Type B pancreatic cell (in vitro differentiated cells): ENCODE measurements at regions not wholly inside any gene's neighbourhood (a gene's known extent, or its start where the extent isn't known, plus 50 kb on each side); places are given as distances from the start of the nearest gene placed in this dataset.

Experiments
- DNase-seq: peaks from one replicate; pipeline ENCODE4 v3.0.0; 2021; ENCODE audit warnings: mixed read lengths; ENCODE audit not compliant: unreplicated experiment; ENCODE audit errors: extremely low spot score
- H3K27ac Mint-ChIP-seq: 2 replicates; pipeline ENCODE4 v1.8.0; 2021; ENCODE audit warnings: mild to moderate bottlenecking, mixed read lengths
- H3K27me3 Mint-ChIP-seq: 2 replicates; pipeline ENCODE4 v1.8.0; 2021; ENCODE audit warnings: mixed read lengths
- H3K36me3 Mint-ChIP-seq: 2 replicates; pipeline ENCODE4 v1.8.0; 2021; ENCODE audit warnings: mixed read lengths
- H3K4me1 Mint-ChIP-seq: one replicate; pipeline ENCODE4 v1.8.0; 2021; ENCODE audit warnings: mixed read lengths; ENCODE audit not compliant: unreplicated experiment
- H3K4me3 Mint-ChIP-seq: 2 replicates; pipeline ENCODE4 v1.8.0; 2021; ENCODE audit warnings: mild to moderate bottlenecking, mixed read lengths
- H3K9me3 Mint-ChIP-seq: 2 replicates; pipeline ENCODE4 v1.8.0; 2021; ENCODE audit warnings: mixed read lengths
- CTCF ChIP-seq: fragments of 200-600 bp; sonication (generic); conservative IDR thresholded peaks from 2 replicates; pipeline ENCODE4 v1.5.0; 2021; ENCODE audit warnings: antibody characterized with exemption, mild to moderate bottlenecking

- no peak for TF ChIP-seq CTCF
- Mint-ChIP-seq H3K27me3 (no peaks in the 10 kb centered on the region), H3K36me3 (peaks cover 4% of the 10 kb centered on the region), H3K27ac (no peak overlapping the region), H3K4me1 (no peaks in the 10 kb centered on the region), H3K4me3 (no peak overlapping the region), H3K9me3 (peaks cover 26% of the 10 kb centered on the region)
- peak; percentile 43 for DNase-seq
These were observed 798.7 kb downstream of the TBC1D22A start for GRCh38 chr22:47561115-47561675.

- peaks cover 14% of the 10 kb centered on the region for H3K9me3 Mint-ChIP-seq
- H3K27ac Mint-ChIP-seq = no peak overlapping the region
- H3K4me1 Mint-ChIP-seq = no peaks in the 10 kb centered on the region
- no peak for TF ChIP-seq CTCF
- peaks cover 4% of the 10 kb centered on the region for H3K36me3 Mint-ChIP-seq
- H3K4me3 Mint-ChIP-seq = no peak overlapping the region
- peak; percentile 49 for DNase-seq
- no peaks in the 10 kb centered on the region for H3K27me3 Mint-ChIP-seq
These were observed 796.6 kb downstream of the TBC1D22A start for GRCh38 chr22:47558828-47559700.

GRCh38 chr22:47556473-47556872 lies 794.0 kb downstream of the TBC1D22A start:
- H3K27me3 Mint-ChIP-seq = no peaks in the 10 kb centered on the region
- H3K9me3 Mint-ChIP-seq = peaks cover 10% of the 10 kb centered on the region
- no peak for TF ChIP-seq CTCF
- peaks cover 4% of the 10 kb centered on the region for H3K36me3 Mint-ChIP-seq
- DNase-seq = no peak
- no peak overlapping the region for H3K27ac Mint-ChIP-seq
- no peak overlapping the region for H3K4me3 Mint-ChIP-seq
- no peaks in the 10 kb centered on the region for H3K4me1 Mint-ChIP-seq

- H3K9me3 Mint-ChIP-seq = peaks cover 11% of the 10 kb centered on the region
These were observed 791.0 kb downstream of the TBC1D22A start for GRCh38 chr22:47553436-47553835.

GRCh38 chr22:47552541-47553205 lies 790.2 kb downstream of the TBC1D22A start:
- no peak overlapping the region for H3K27ac Mint-ChIP-seq
- peaks cover 14% of the 10 kb centered on the region for H3K9me3 Mint-ChIP-seq
- H3K4me1 Mint-ChIP-seq = no peaks in the 10 kb centered on the region
- no peak for TF ChIP-seq CTCF
- no peak overlapping the region for H3K4me3 Mint-ChIP-seq
- peak; percentile 24 for DNase-seq
- H3K36me3 Mint-ChIP-seq = peaks cover 4% of the 10 kb centered on the region
- no peaks in the 10 kb centered on the region for H3K27me3 Mint-ChIP-seq

More at GRCh38 chr22:47553436-47553835, 791.0 kb downstream of the TBC1D22A start:
- Mint-ChIP-seq H3K27ac (no peak overlapping the region), H3K4me3 (no peak overlapping the region), H3K27me3 (no peaks in the 10 kb centered on the region), H3K36me3 (peaks cover 4% of the 10 kb centered on the region), H3K4me1 (no peaks in the 10 kb centered on the region)
- no peak for TF ChIP-seq CTCF
- peak; percentile 39 for DNase-seq
